ENCODE measurements at regions not wholly inside any gene's neighbourhood (a gene's known extent, or its start where the extent isn't known, plus 50 kb on each side); places are given as distances from the start of the nearest gene placed in this dataset.

GRCh38 chr15:69949485-69949884, 148.2 kb downstream of the TLE3 start:
- no peak for DNase-seq (ENCODE audit: low read depth in 2 of 2)

DNA sequence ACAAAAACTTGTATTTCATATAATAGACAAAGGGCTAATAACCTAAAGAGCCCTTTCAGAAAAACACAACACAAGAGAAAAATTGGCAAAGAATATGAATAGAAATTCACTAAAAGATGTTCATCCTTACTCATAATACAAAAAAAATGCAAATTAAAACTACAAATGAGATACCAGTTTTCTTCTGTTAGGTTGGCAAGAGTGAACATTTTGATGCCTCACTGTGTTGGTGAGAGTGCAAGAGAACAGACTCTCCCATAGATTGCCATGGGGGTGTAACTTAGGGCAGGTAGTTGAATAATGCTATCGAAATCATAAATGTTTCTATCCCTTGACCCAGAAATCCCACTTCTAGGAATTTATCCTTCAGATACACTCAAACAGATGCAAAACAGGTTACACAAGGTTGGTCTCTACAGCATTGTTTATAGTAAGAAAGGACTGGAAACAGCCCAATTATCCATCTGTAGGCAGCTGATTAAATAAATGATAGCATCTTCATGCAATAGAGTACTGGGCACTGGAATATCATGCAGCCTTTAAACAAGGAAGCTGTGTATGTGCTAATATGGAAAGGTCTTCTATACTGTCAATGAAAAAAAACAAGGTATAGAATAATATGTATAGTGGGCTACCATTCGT, 146.3 kb downstream of the TLE3 start:
- DNase-seq (ENCODE audit: low read depth in 2 of 2): no peak

- DNase-seq (ENCODE audit: low read depth in 2 of 2): no peak
These were observed 145.7 kb downstream of the TLE3 start for GRCh38 chr15:69951898-69952555.

DNA sequence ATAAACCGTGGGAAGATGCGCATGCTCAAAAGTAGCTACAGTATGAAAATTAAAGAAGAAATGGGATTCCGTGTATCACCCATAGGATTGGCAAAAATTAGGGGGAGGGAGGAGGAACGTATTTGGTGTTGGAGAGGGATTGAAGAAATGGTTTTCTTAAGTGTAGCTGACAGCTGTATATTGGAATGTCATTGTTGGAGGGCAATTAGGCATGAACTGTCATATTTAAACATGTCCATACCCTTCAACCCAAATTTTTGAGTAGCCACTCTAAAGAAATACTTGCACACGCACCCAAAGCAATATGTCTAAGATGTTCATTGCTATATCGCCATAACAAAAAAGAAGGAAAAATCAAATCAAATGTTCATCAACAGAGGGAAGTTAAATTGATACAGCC, 144.7 kb downstream of the TLE3 start:
- DNase-seq (ENCODE audit: low read depth in 2 of 2): no peak

DNA sequence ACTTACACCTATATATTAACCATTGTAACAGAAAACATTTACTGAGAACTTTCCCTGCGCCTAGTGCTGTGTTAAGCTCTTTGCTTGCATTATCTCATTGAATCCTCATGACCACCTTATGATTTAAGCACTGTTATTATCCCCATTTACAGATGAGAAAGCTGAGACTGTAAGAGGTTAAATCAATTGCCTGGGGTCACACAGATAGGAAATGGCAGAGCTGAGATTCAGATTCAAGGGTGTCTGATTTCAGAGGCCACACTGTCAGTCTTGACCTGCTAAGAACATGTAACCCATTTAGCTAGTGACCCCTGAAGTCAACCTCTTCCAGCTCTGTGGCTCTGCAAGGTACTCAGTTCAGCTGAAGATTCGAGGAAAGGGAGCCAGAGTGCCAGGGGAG, 143.9 kb downstream of the TLE3 start:
- no peak for DNase-seq (ENCODE audit: low read depth in 2 of 2)

- DNase-seq (ENCODE audit: low read depth in 2 of 2): no peak
These were observed 143.1 kb downstream of the TLE3 start for GRCh38 chr15:69954666-69955065.

DNA sequence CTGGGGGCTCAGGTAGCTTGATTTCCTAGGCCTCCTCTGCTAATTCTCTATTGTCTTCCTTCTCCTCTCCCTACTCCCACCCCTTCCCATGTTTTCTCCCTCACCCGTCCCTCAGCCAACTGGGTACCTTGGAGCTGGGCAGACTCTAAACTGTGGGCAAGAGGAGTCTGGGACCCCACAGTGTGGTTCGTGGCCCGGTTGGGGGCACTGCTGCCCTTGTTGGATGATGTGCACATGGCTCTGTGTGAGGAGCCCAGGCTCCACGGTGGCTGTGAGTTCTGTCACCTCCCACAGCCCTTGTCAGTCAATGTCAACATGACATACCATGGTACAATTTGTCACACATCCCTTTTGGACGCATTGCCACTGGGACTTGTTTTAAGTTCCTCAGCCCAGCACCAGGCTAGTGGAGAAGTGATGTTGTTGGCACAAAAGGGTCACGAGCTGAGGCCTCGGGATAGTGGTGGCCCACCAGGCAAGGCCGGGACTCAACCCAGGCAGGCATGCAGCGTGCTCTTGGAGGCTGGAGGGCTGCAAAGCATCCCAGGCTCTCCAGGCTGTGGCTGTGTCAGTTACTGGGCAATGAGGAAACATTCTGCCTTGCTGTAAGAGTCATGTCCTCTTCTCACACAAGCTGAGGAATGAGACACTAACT, 142.3 kb downstream of the TLE3 start:
- no peak for DNase-seq (ENCODE audit: low read depth in 2 of 2)

DNA sequence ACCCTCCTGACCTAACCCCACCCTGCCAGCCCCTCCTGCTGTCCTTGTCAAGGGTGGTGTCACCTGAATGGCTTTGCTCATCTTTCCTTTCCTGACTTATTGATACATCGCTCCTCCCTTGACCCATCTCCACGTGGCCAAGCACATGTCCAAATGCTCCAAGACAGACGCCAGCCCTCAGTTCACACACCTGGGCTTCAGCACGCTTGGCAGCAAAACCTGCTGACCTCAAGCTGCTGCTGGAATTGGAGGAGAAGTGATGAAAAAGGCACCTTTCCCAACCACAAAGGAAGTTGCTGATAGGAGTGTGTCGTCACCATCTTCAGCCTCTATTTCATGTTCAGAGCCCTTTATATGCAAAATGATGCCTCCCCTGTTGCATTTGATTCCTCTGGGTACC, 141.3 kb downstream of the TLE3 start:
- DNase-seq (ENCODE audit: low read depth in 2 of 2): no peak

DNA sequence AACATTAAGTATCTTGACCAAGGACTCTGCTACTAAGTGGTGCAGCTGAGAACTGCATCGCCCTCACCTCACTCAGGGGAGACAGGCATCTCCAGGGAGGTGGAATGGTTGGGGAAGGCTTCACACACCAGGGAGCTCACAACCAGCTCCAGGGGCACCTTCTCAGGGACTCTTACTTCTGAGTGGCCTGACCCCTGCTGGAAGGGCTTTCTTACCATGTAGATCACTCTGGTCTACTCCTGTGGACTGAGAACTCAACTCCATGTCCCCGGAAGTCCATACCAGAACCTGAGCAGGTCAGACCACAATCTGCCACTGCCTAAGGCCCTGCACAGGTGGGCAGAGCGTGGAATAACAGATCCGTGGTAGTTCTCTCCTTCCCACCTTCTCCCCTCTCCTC, 140.5 kb downstream of the TLE3 start:
- no peak for DNase-seq (ENCODE audit: low read depth in 2 of 2)

GRCh38 chr15:69958496-69959084, 139.1 kb downstream of the TLE3 start:
- no peak for DNase-seq (ENCODE audit: low read depth in 2 of 2)

GRCh38 chr15:69962561-69962960, 135.2 kb downstream of the TLE3 start:
- DNase-seq (ENCODE audit: low read depth in 2 of 2): no peak

- no peak for DNase-seq (ENCODE audit: low read depth in 2 of 2)
These were observed 134.3 kb downstream of the TLE3 start for GRCh38 chr15:69963385-69963784.

- DNase-seq (ENCODE audit: low read depth in 2 of 2): no peak
These were observed 125.9 kb downstream of the TLE3 start for GRCh38 chr15:69971771-69972170.

DNA sequence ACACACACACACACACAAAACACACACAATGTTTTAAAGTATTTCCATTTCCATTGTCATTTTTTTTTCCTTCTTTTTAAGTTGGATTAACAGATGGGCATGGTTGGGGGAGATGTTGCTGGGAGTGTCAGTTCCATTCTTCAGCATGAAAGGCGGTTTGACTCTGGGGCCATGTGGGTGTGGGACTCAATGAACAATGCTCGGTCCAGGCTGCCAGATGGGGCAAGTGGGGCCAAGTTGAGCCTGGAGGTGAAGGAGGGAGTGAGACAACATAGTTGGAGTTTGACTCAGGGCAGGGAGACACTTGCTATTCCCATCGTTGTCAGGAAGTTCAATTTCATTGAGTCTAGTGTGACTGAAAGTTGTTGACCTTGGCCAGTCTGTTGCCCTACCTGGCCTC, 125.3 kb downstream of the TLE3 start:
- DNase-seq (ENCODE audit: low read depth in 2 of 2): no peak

GRCh38 chr15:69973102-69973714, 124.5 kb downstream of the TLE3 start:
- peak in 1 of 2 donors; percentile 14 for DNase-seq (ENCODE audit: low read depth in 2 of 2)

DNA sequence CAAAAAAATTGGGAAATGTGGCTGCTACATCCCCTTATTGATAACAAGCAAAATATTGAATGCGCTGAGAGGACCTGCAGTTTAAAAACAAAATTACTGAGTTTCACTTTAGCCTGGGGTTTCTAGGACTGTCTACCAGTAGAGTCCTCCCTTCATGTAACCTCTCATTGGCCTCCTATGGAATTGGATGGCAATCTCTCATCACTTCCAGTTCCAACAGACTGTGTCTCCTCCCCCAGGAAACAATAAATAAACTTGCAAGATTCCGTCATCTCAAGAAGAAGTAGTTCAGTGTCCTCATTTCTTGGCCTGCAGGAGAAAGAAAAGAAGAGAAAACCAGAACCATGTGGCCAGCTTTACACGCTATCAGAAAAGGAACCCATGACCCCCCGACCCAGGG, 123.8 kb downstream of the TLE3 start:
- DNase-seq (ENCODE audit: low read depth in 2 of 2): no peak

DNA sequence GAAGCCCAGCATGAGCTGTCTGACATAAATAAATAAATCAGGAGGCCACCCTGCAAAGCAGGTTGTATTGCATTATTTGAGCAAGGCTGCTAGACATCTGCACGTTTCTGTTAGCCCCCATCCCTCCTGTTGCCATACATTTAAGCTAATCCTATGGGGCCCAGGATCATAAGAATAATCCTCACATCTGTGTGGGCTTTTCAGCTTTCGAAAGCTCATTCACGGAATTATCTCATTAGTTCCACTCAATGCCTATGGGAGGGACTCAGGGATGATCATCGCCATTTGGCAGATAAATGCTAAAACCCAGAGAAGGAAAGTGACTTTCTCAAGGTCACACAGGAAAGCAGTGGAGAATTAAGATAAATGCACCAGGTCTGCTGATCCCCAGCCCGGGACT, 123.4 kb downstream of the TLE3 start:
- no peak for DNase-seq (ENCODE audit: low read depth in 2 of 2)

DNA sequence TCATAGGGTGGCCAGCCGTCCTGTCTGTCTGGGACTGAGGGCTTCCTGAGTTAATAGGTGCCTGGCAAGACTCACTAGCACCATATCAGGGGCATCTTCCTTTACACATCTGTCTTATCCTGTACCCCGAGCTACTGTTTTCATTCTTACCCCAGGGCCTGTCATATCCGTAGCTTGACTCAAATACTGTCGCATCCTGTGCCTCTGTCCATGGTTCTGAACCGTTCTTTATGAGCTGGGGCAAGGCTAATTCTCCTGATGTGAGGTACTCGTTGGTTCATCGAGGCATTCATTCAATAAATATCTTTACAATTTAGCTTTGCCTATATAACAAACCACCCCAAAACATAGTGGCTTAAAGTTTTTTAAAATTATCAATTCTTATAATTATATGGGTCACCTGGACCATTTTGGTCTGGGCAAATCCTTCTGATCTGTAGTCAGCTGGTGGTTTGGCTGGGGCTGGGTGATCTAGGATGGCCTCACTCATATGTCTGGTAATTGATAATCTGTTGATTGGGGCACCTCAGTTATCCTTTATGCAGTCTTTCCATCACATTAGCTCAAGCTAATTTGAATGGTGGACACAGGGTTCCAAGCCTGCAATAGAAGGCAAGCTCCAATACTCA, 121.2 kb downstream of the TLE3 start:
- peak in 1 of 2 donors; percentile 32 for DNase-seq (ENCODE audit: low read depth in 2 of 2)

DNA sequence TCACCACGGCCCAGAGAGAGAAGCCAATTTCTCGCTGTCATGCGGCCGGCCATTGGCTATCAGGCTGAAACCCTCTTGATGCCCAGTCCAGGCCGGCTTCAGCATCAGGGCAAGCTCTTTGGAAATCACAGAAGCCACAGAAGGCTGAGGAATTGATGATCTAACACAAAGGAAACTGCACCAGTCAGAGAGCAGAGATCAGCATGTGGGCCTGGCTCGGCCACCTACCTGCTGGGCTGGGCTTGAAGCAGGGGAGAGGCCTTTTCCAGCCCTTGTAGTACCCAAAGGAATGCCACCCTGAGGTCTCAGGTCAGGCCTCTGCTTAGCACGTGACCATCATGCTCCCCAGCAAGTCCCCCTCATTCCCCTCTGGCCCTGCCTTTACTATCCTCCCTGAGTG, 119.1 kb downstream of the TLE3 start:
- DNase-seq (ENCODE audit: low read depth in 2 of 2): no peak

- DNase-seq (ENCODE audit: low read depth in 2 of 2): no peak
These were observed 118.5 kb downstream of the TLE3 start for GRCh38 chr15:69979262-69979661.

GRCh38 chr15:69979783-69980182, 117.9 kb downstream of the TLE3 start:
- DNase-seq (ENCODE audit: low read depth in 2 of 2): no peak

All from stimulated activated CD8-positive, alpha-beta memory T cell treated with anti-CD3 and anti-CD28 coated beads, Interleukin-2, amount 100 ng/mL, for 48 hours (primary cell).